ENCODE measurements at regions not wholly inside any gene's neighbourhood (a gene's known extent, or its start where the extent isn't known, plus 50 kb on each side); places are given as distances from the start of the nearest gene placed in this dataset.
"Not testable (repeated sequence)": the region's sequence is repeated elsewhere in the genome, so short reads cannot be mapped to it uniquely, and the experiment has no call there.

DNA sequence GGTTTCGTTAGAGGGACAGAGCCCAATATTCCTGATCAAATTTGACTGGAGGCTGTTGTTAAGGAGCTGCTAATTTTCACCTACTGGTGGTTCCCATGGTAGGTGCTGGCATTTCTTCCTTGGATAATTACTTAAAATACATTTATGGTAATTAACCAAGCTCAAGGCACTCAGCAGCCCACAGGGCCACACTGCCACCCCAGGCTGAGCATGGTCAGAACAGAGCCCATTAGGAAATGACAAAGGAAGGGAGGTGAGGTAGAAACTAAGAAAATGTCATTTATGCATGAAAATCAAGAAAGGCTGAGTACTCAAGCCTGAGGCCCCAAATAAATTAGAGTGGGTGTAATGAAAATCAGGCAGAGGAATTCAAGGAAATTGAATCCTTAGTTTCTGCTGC lies 510.2 kb upstream of the GYPC start:
- no peak for DNase-seq

DNA sequence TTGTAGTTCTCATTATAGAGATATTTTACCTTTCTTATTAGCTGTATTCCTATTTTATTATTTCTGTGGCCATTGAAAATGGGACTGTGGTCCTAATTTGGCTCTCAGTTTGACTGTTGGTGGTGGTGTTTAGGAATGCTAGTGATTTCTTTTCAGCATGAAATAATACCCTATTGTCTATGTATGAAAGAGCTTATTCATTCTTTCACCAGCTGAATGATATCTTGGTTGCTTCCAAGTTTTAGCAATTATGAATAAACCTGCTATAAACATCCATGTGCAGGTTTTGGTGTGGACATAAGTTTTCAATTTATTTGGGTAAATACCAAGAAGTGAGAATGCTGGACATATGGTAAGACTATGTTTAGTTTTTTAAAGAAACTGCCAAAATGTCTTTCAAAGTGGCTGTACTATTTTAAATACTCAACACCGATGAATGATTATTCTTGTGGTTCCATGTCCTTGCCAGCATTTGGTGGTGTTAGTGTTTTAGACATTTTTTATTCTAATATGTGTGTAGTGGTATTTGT lies 501.6 kb upstream of the GYPC start:
- DNase-seq, result no peak

DNA sequence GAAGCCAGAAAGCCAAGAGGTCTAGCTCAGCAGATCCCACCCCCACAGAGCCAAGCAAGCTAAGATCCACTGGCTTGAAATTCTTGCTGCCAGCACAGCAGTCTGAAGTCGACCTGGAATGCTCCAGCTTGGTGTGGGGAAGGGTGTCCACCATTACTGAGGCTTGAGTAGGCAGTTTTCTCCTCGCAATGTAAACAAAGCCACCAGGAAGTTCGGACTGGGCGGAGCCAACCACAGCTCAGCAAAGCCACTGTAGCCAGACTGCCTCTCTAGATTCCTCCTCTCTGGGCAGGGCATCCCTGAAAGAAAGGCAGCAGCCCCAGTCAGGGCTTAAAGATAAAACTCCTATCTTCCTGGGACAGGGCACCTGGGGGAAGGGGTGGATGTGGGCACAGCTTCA lies 495.0 kb upstream of the GYPC start:
- not testable (repeated sequence) for DNase-seq

DNA sequence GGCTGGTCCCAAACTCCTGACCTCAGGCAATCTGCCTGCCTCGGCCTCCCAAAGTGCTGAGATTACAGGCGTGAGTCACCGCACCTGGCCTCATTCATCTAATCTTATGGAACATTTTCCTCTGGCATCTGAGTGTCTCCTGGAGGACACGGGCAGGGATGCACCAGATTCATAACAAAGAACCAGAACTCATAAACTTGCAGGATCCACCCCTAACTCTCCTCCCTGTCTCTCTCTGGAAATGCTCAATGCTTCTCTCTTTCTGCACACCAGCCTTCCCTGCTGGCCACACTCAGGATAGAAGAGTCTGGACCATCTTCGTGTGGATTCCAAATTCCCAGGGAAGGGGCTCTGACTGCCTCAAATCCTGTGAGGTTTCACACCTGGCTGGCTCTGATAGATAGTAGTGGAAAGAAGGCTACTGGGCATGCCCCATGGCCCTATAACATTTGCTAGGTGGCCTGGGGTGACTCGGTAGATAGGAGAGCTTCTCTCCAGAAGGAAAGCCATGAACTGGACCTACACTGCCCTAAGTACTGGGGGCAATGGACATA lies 483.2 kb upstream of the GYPC start:
- no peak for DNase-seq

DNA sequence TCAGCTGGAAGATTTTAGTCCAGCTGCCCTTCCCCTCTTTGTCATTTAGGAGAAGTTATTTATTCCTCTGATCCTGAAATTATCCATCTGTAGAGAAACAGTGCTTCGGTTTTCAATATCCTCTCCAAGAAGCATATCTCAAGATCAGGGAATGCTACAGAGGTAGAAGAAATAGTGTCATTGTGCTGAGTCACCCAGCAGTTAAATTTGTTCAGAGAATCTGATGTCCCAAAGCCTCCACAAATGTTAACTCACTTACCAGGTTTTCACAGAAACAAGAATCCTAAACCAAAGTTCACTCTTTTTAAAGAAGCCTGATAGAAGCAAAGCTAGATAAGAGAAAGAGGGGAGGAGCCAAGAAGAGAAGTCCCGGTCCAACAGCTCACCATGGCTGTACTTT lies 480.7 kb upstream of the GYPC start:
- DNase-seq, result no peak

DNA sequence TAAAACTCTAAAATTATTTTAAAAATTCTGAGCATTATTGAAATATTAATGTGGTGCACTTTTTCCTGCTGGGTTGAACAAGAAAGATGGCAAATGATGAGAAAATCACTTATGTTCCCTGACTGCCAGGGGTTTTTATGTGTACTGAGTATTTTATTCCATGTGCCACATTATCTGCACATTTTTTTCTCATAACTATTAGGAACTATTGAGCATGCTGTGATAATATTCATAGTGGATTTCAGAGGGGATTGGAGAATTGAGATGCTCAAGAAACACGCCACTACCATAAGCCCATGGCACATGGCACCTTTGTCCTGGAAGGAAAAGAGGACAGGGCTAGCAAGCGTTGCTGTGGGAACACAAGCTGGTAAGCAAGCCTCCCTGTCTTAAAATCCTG lies 478.5 kb upstream of the GYPC start:
- no peak for DNase-seq

DNA sequence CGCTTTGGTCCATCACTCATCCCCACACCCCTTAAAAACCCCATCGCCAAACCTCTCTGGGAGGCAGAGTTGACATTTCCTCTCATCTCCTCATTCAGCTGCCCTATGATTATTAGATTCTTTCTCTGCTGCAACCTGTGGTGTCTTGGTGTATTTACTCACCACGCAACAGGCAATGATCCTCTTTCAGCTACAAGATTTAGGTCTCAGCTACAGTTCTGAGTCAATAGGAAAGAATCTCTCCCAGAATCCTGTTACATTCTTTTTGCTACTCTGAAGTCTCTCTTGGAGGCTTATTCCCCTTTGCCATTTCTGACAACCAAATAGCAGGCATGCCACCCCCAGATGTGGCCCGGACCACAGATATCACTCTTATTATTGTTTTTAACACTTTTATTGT lies 468.3 kb upstream of the GYPC start:
- DNase-seq, result no peak

DNA sequence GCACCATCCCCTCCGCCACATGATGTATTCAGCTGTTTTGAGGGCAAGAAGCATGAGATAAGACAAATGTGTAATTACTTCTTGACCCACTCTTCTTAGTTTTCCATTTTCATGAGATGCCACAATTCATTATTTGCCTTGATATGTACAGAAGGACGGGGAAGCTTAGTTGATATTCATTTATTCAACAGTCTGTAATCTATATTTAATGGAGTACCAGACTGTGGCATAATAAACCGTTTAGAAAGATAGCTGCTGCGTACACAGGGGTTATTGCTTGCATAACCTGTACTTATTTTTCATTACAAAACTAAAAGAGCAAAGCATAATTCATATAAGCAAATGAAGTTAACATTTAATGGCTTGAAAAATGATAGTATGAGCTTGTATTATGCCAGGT lies 466.4 kb upstream of the GYPC start:
- no peak for DNase-seq

DNA sequence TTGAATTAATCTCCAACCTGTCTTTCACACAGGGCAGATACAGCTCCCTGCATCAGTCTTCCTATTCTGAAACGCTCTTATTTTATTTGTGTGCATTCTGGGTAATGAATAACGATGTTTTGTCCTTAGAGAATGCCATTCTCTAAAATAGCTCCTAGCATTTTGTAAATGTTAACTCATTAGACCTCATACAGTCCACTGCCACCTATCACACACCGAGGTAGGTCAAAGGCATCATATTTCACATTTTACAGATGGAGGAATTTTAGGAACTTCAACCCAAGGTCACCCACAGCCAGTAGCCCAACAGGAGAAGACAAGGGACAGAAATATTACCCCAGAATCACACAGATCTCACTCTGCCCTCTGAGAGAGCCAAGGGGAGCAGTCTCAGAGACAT lies 455.4 kb upstream of the GYPC start:
- no peak for DNase-seq

DNA sequence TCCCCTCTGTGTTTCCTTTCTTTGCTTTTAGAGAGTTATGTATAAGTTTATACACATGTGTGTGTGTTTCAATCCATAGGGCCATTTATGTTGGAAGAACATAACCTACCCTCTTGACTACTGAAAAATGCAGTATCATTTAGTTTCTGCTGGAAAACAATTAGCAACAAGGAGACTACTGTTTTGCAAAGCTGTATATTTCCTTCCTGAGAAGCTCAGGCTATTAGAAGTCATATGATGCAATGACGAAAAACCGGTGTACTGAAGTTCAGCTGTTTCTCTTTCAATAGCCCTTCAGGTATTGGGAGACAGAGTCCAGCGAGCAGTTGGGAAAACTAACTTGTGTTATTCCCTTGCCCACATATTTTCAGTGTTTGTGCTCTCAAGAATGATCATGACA lies 447.7 kb upstream of the GYPC start:
- no peak for DNase-seq

DNA sequence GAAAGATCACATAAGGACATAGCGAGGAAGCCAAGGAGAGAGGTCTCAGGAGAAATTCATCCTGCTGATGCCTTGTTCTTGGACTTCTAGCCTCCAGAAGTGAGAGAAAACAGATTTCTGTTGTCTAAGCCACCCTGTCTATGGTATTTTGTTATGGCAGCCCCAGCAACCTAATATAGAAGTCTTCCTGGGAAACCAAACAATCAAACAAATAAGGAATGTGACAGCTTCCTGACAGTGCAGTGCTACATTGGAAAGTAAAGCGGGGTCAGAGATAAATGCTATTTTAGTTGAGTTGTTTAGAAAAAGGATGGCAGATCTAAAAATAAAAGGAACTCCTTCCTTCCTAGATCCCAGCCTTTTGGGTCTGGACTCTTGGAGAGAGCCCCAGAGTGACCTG lies 443.2 kb upstream of the GYPC start:
- DNase-seq, result no peak

DNA sequence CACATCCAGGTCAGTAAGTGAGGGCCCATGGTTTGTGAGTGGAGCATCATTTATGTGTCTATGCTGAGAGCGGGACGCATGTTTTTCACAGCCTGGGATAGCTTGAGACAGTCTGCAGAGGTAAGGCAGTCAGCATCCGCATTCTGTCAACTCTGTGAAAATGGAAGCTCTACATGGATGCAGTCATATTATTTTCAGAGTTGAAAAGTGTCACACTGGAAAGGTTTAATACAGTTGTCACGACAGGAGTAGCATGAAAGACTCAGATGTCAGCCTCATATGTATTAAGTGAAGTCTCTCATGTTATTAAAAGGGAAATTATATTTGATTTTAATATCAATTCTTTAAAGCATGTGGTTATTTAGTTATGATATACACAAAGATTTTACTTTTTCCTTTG lies 436.9 kb upstream of the GYPC start:
- DNase-seq, result no peak

DNA sequence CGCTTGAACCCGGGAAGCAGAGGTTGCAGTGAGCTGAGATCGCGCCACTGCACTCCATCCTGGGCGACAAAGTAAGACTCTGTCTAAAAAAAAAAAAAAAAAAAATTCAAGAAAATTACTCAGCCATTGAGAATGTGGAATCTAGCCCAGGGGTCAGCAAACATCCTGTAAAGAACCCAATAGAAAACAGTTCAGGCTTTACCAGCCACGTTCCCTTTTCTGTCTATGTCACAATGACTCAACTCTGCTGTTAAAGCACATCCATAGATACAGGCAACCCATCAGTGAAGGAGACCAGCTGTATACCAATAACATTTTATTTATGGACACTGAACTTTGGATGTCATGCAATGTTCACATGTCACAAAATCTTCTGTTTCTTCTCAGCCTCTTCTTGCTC lies 435.6 kb upstream of the GYPC start:
- no peak for DNase-seq

DNA sequence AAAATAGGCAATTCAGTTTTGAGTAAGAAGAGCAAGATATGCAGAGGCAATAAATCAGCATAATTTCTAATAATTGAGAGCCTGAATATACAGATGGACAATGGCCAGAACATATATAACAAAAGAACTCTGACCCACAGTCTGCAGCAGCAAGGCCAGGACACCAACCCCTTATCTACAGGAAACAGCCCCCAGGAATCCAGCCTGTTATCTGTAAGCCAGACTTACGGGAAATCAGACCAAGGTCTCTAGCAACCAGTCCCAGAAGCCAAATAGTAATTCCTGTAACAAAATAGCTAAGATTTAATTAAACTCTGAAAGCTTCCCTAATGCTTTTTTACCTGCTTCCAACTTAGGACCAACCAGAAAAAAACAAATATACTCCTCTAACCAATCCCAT lies 434.5 kb upstream of the GYPC start:
- DNase-seq, result no peak

DNA sequence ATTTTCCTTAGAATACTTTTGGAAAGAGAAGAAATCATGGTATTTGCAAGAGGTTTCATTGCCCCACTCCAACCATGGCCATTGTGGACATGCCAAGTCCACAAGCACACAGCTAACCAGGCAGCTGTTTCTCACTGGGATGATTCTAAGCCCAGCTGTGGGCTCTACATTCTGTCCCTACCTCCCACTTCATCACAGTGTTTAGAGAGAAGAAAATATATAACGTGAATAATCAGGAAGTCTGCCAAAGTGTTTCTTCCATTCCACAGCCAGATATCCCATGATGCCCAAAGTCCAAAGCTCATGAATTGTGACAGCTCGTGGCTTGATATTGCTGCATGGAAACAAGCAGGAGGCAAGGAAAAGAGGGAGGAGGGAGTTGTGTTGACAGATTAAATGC lies 433.7 kb upstream of the GYPC start:
- DNase-seq, result no peak

DNA sequence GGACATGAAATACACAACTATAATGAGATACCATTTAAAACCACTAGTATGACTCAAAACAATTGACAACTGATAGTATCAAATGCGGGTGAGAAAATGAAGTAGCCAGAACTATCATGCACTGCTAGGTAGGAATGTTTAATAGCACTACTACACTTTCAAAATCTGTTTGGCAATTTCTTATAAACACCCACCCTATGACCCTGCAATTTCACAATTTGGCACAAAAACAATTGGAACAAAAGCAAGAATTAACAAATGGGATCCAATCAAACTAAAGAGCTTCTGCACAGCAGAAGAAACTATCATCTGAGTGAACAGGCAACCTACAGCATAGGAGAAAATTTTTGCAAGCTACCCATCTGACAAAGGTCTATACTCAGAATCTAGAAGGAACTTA lies 431.2 kb upstream of the GYPC start:
- no peak for DNase-seq

DNA sequence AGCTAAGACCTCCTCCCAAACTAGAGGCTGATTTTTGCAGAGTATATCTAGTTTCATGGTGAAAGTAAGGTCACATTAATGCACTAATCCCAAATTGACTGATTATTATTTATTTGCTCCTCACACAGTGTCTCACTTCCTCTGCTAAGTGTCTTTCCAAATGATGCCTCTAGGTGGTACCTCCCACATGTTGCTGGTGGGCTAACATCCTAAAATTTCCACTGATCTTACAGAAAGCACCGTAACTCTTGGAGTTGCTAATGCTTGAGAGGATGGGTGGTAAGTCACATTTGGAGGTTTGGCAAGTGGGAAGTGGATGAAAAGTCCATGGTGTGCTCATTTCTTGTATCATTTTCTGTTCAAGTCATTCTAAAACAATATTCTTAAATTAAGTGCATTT lies 428.7 kb upstream of the GYPC start:
- no peak for DNase-seq

DNA sequence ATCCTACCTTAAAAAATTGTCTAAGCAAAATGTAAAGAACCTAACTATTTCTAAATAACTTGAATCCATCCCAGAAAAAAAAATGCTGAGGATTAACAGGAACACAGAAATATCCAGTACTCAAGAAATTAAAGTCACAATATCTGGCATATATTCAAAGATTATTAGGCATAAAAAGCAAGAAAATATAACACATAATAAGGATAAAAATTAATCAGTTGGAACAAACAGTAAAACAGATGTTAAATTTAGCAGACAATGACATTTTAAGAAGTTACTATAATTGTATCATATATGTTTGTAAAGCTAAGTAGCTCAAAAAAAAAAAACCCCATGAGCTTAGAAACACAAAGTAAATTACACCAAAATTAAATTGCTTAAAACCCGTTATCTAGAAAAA lies 427.4 kb upstream of the GYPC start:
- no peak for DNase-seq

DNA sequence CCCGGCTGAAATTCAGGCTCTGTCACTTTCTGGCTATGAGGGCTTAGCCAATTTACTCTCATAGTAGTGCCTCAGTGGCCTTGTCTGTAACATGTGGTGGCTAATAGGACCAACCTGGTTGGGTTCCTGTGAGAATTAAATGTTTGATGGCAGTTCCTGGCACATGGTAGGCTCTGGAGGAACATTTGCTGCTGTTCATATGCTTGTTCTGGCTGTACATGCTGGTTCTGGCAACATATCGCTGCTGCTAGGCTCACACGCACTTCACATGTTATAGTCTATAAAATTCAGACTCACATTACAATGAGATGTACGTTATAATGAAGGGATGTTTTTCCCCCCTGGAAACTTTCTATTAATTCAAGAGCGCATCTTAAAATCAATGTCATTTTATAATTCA lies 417.7 kb upstream of the GYPC start:
- no peak for DNase-seq

DNA sequence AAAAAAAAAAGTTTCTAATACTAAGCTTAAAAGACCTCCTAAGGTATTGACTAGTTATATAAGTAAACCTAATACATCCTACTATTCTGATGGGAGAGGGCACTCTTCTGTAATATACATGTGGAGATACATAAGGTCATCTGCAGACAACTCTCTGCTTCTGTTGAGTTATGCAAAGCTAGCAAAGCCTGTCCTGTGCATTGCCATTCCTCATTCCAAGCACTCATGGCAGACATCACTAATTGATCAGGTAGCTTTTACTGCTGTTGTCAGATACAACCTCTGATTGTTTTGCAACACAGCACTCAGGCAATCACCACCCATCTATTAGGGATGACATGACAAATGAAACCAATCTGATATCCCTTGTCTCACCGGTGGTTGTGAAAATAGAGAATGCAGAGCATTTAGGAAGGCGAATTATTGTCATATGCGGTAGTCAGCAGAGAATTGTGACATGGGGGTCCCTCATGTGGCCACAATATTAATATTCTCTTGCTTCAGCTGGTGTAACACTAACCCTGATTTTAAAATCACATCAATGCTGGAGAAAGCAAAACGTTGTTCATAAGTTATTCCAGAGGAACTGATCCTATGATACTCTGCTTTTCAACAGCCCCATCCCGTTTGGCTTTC lies 416.5 kb upstream of the GYPC start:
- DNase-seq, result no peak

DNA sequence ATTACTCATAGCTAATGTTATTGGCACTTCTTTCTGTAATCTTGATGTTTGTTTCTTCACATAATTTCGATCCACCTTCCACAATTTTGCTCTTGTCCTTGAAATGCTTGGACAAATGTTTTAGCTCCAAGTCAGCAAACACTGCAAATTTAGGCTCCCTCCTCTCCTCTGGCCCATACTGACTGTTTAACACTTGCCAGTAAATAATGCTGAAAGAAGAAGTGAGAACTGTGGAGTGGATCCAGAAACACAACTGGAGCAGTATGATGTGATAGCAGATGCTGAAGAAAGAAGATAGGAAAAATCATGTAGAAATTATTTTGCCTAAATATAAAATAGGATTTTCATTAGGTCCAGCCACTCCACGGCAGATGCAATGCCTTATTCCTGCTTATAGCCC lies 415.0 kb upstream of the GYPC start:
- no peak for DNase-seq

DNA sequence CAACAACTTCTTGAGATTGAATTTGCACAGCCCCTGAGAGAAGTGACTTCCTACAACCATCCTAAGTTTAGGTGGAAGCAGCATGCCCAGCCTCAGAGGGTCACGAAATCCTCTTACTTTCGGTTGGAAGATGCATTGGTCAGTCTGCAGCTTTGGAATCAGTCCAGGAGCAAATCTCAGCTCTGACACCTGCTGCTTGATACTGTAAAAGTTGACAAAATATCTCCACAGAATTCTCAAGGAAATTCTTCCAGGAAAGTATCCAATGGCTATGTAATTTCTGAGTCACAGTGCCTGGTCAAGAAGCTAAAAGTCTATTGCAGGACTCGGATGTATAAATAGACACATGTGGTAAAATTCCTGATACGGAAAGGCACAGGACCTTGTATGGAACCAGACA lies 414.5 kb upstream of the GYPC start:
- DNase-seq, result no peak

DNA sequence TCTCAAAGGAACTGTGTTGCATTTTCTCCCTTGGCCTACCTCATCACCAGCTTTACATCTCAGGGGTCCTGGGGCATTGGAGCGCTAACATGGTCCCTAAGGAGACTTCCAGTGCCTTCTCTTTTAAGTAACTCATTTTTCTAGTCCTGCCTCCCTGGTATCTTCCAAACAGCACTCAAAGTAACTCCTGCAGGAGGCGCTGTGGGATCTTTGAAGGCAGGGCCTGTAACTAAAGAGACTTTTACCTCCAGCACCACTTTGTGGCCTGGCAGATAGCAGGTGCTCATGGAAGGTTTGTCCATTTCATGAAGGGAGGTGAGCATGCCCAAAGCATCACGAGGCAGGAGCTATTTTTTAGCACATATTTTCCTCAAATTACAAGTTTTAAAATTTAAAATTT lies 411.0 kb upstream of the GYPC start:
- no peak for DNase-seq

DNA sequence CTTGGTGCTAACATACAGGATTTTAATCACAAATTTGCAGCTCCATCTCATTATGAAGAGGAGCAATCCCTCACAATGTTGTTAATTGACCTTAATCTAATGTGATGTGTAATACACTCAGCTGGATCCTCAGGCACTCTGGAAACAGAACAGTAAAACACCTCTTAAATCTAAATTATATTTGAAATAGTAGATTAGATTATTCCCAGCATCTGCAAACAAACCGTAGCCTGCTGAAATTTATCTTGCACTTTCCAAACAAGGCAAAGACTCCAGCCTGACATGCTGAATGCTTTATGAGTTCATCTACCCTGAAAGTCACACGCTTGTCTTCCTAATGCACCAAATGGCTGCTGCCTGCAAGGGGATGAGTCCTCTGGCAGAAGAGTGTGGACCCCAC lies 402.3 kb upstream of the GYPC start:
- DNase-seq, result no peak

DNA sequence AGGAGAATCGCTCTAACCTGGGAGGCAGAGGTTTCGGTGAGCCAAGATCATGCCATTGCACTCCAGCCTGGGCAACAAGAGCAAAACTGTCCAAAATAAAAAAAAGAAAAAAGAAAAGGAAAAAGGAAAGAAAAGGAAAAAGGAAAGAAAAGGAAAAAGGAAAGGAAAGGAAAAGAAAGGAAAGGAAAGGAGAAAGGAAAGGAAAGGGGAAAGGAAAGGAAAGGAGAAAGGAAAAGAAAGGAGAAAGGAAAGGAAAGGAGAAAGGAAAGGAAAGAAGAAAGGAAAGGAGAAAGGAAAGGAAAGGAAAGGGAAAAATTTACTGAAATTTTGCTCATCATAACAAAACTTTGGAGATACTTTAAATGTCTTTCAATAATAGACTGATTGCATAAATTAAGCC lies 391.3 kb upstream of the GYPC start:
- no peak for DNase-seq

All from stimulated activated naive CD4-positive, alpha-beta T cell (primary cell).